Limb (tissue), 2 donors: ENCODE measurements at regions not wholly inside any gene's neighbourhood (a gene's known extent, or its start where the extent isn't known, plus 50 kb on each side); places are given as distances from the start of the nearest gene placed in this dataset.
A peak's percentile ranks its signal among the peaks of the same experiment; 100 is the strongest.

Source experiments
- DNase-seq, 2 donors: peaks; one replicate each; pipeline ENCODE4 v3.0.0-alpha.2; 2016; ENCODE audit errors: extremely low spot score in 2 of 2

DNA sequence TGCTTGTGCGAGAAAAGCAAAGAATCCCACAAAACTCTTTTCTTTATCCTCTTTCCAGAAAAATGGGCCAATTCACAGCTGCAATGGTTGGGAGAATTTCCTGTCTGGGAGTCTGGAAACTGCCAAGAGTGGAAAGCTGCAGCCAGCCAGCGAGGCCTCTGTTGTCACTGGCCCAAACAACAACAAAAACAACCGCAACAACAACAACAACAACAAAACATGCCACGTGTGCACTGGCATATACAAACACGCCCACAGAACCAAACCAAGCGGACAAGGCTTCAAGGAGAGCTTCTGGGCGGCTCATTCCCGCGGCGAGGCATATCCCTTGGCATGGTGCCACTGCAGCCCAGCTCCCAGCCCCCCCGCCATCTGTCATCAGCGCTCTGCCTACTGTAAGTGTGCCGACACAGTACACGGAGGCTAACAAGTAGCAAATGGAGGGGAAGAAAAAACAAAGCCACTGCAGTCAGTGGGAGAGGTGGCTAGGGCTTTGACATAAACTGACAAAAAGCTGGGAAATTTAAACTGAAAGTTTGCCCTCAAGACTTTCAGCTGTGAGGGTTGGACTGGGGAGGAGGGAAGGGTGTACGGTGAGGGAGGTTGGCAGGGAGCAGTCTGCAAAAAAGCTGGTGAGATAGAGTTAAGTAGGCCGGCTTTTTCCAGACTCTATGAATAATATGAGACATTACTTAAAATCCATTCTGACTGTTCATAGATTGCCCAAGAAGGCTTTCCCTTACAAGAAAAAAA, 165.0 kb upstream of the ZNF462 start:
- peak; percentile 69 to 85 for DNase-seq

DNA sequence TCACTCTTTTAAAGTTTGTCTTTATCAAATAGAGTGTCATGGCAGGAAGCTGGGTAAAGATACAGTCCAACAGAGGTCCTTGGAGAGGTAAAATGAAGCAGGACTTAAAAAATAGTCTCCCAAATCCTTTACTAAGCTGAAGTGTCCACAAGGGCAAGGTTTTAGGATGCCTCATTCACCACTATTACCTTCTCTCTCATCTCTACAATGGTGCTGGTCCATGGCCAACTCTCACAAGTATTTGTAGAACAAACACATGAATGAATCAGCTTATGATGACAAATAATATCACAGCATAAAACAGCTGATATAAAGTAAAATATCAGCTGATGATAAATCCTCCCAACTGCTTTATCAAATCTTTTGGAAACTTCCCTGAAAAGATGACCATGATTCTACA, 162.3 kb upstream of the ZNF462 start:
- no peak for DNase-seq

DNA sequence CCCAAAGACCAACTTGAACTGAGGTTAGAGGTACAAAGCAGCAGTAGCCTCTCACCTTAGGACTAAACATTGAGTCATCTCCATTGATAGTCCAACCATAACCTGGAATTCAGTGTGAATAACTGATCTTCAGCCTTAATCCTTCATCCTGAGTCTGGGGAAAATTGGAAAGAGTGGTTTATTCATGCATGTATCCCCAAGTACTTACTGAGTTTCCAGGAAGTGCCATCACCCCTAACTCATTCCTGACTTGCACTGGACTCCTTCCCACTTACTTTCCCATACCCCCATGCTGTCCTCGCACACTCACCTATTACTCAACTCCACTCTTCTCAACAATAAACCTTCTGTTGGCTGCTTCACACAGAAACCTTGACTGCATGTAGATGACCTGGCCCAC, 161.4 kb upstream of the ZNF462 start:
- DNase-seq = no peak

DNA sequence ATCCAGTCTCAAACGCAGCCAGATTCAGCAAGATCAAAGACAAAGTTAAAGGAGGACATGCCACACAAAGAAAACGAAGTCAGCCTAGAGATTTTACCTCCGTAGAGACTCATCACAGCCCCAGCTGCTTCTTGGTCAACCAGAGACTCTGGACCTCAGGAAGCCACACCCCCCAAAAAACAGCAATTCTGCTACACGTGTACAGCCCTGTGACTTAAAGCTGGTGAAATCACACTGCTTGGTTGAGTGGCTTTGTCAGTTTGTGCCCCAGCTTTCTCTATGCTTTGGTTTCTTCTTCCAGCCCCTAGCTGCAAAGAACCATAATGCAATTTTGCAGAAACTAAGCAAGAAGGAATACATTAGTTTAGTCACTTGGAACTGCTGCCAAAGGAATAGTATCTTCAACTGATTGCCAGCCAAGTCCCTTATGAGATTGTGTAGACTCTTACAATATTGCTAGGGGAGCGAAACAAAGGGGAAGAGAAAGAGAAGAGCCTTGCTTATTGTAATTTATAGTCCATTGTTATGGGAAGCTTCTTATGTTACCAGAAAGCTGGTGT, 158.8 kb upstream of the ZNF462 start:
- peak in 1 of 2 donors; percentile 54 for DNase-seq

DNA sequence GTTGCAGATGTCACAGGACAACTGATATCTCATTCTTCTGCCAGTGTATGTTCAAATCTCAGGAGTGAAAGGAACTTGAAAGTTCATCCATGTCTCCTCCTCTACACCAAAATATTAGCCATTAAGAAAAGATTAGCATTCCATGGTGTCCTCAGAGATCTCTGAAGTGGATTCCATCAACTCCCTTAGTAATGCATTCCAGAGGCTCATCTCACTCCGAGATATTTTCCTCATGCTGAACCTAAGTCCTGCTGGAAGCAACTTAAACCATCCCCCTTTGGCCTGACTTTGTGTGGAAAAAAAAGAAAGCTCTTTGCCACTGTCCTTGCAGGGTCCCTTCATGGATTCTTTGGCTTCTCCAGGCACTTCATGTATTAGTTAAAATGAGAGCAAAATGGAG, 155.7 kb upstream of the ZNF462 start:
- no peak for DNase-seq

DNA sequence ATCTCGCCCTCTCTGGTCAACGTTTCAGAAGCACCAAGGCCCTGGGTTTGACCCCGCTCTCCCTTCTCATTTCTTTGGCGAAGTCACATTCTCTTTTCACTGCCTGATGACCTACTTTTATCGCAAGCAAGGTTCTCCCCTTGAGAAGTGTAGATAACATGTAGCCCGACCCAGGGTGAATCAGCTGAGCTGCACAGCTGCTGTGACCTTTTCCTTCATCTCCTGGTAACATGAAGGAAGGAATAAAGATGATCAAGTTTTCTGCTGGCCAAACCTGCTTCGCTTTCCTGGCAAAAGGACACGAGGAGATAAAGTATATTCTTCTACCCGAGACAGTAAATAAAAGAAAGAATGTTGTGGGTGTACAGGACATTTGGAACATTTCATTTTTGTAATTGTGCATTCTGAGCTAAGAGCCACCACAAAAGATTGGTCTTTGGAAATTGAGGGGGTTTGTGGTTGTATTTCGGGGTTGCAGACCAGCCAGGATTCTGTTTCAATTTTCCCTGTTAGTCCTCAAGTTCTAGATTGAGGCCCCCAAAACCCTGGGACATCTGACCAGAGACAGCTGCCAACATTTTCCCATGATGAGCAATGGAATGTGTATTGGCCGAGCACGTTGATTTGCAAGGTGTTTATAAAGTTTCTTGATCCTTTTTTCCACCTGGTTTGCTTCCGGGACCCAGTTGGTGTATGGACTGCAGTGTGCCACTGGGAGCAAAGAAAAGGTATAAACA, 155.1 kb upstream of the ZNF462 start:
- no peak for DNase-seq

DNA sequence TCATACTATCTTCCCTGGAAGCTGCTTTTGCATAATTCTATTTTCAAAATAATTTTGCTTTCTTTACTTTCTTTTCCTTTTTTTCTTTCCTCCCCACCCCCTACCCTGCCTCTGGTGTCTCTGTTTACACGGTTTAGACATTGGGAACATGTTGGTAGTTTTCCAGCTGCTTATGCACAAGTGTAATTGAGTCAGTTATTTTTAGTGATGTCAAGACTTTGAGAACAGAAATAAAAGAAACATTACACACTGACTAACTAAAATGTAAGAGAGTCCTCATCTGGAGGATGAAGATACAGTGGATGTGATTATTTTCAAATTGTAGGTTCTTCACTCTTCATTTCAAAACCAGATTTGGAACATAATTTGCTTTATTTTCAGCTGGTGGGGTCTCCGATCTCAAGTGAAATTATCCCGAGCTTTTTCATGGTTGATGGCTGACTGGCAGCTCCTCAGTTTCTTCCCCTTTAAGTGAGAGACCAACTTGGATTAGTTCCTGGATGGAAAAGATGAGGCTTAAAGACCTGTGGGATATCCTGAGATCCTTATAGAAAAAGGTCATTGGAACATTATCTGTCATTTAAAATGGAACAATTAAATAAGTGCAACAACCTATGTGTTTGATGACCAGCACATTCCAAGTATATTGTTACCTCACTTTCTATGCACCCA, 154.4 kb upstream of the ZNF462 start:
- no peak for DNase-seq

DNA sequence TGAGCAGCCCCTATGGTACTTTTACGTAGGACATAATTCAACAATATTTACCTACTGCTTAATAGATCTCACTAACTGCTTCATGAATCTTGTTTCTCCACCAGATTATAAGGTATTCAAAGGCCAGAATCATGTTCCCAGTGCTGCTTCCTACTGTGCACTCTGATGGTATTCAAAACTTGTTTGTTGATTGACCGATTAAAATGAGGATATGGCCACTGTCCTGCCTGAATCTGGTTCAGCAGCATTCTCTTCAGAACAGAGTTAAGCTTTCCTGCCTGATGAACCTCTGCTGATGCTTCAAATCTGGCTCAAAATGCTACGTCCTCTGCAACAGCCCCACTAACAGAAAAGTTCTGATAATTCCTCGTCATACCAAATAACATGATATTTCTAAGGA, 150.7 kb upstream of the ZNF462 start:
- DNase-seq = no peak

DNA sequence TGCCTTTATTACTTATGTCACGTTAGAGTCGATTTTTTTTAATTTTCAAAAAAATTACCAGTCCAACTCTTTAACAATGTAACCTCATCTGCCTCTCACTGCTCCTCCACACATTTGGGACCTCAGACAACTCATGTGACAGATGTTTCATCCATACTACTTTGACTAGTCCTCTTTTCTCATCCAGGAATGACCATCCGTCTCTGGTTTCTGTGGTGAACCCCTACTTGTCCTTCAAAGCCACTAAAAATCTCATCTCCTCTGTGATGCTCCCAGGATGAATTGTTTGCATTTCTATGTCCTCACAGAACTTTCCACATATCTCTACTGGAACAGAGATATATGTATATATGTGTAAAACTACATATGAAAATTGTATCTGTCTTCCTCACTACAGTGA, 149.8 kb upstream of the ZNF462 start:
- DNase-seq = no peak

DNA sequence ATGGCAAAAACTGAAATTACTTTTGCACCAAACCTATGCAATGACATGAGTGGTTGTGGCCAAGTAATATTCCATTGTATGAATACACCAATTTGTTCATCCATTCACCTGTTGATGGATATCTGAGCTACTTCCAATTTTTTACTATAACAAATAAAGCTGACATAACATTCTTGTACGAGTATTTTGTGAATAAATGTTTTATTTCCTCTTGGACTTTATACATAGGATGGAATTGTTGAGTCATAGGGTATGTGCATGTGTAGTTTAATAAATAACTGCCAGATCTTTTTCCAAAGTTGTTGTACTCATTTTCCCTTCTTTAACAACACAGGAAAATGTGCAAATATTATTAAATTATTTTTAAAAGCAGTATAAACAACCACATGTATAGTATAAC, 146.1 kb upstream of the ZNF462 start:
- no peak for DNase-seq

DNA sequence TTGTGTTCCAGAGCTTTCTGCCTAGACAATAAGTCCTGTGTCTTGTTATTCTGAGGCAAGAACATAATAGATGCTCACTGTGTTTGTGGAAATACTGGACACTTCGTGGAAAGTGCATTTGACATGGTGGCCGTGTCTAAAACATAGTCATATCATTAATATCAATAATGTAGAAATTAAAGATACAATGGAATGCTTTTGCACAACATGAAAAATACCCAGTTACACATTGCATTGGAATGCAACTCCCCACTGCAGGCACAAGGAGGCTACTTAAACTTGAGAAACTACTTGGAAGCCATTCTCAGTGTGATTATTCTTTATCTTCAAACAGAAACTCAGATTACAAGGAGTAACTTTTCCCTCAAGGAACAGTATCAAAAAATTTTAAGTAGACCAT, 145.3 kb upstream of the ZNF462 start:
- no peak for DNase-seq

DNA sequence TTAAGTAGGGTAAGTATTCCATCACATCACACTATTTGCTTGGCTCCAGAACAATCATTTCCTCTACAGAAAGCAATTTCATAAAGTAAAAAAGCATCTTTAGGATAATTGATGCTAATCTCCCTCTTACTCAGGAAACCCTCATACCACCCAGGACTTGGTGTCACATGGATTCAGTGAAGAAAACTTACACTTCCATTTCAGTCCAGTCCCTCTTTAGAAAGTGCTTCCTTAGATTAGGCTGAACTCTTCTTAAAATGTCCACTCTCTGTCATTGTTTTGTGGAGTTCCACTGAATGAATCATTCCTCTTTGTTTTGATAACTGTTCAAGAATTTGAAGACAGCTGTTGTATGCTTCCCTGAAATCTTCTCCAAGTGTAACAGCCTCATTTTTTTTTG, 144.0 kb upstream of the ZNF462 start:
- no peak for DNase-seq

DNA sequence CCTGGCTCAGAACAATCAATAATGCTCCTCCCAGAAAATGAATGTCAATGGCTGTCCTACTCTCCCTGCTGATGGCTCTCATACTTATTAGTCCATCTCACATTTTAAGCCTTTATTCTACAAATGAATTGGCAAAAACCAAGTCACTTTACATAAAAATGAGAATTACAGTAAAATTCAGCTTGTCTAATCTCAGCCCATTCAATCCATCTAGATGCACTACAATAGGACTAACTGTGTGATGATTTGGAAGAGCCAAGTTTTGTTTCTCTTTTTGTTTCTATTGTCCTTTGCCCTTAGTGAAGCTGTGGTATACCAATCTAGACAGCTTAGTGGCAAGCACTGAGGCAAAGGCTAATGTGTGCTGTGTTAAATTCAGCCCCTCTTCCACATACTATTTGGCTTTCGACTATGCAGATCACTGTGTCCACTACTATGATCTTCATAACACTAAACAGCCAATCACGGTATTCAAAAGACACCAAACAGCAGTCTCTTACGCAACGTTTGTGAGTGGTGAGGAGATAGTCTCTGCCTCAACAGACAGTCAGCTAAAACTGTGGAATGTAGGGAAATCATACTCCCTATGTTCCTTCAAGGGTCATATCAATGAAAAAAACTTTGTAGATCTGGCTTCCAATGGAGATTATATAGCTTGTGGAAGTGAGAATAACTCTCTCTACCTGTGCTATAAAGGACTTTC, 140.8 kb upstream of the ZNF462 start:
- no peak for DNase-seq

DNA sequence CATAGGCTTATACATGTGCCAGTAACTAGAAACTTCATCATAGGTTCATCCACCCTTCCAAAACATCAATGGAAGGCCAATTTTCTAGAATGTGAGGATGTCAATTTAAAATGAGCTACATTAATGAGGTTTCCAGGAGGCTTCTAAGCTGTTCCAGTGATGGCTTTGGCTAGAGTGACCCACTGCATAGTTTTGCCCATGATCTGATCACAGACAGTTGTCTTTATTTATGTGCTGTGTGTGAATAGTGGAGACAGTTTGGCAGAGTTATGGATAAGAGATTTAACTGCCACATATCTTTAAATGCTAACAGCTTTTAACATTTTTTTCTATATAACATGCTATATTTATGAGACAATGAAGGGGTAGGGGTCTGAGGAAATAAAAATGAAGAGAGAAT, 139.0 kb upstream of the ZNF462 start:
- no peak for DNase-seq

DNA sequence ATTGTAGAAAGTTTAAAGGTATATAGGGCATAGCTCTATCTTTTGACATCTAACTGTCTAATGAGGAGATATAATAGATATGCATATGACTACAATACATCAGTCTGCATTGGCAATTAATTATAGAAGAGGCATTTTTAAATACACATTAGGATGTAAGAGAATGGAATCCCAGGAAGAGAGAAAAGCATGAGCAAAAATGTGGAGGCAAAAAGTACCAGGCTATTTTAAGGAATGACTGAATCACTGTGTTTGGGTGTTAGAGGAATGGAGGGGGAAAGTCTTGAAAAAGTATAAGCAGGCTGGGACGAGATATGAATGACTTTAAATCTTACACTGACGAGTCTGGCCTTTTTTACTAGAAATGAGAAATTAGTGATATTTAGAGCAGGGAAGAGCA, 138.4 kb upstream of the ZNF462 start:
- DNase-seq = no peak

DNA sequence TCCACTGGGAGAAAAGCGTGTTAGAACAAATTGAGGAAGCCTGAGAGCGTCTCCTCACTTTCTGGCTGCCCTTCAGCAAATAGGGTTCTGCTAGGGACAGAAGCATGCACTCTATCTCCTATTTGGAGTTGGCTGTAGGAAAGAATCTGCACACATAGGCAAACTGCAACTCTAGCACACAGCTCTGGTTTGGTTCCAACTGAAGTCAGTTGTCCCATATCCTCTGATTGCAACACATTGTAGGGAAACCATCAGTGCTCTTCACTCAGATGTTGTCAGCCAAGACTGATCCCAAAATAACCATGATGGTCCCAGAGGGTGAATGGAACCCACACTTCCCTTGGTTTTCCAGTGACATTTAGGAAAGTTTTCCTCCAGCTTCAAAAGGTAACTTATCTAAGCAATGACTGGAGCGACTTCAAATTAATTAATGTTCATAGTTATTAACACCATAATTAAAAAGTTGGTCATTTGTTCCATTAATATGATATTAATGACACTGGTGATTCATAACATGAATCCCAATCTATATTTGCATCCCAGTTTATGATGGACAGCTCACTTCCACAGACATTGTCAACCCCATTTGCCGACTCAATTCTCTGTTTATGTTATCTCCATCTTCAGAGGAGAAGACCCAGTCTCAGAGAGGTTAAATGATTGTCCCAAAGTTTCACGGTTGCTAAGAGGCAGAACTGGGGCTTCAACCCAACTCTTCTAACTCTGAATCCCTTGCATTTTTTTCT, 136.7 kb upstream of the ZNF462 start:
- no peak for DNase-seq

DNA sequence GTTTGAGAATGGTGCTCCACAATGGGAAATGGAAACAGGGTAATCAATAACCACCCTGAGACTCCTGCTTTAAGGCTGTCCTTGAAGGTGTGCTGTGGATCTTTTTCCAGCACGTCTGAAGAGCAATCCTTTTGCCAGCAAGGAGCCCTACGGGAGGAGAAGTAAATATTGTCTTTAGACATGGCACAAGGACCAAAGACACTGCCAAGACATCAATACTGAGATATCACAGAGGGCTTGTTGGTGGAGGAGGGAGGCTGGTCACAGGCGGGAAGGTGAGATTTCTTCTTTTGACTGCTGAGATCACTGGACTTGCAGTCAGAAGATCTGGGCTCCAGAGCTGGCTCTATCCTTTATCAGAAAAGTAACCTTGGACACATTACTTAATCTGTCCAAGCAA, 135.0 kb upstream of the ZNF462 start:
- no peak for DNase-seq

DNA sequence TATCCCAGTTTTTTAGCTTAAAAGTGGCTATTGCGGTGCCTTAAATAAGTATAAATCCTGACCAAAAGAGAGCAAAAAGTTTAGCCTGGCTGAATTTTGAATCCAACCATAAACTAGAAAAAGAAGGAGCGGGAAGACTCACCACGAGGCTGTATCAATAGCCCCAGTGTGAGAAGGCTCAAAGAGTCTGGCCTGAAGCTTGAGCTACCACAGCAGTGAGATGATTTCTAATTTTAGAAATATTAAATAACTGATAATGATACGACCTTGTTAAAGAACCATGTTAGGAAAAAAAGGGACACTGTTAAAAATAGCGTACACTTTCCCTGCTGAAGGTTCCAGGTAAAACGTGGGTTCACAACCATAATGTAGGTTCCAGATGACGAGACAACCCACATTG, 134.1 kb upstream of the ZNF462 start:
- no peak for DNase-seq

DNA sequence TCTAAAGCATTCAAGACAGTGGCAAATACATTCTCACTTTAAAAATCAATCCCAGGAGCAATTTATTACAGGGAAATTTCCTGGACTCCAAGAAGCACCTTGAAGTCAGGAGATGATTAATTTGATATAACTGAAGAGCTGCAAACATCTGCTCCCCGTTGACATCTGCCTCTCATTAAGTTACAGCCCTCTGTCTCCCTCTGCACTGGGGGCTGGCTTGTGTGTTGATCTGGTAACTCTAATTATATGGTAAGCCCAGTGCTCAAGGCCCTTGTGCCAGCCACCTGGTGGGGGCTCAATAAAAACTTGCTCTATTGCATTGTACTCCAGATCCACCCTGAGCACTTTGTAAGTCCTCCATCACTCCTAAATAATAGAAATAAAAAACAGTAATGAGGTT, 131.1 kb upstream of the ZNF462 start:
- DNase-seq = no peak

DNA sequence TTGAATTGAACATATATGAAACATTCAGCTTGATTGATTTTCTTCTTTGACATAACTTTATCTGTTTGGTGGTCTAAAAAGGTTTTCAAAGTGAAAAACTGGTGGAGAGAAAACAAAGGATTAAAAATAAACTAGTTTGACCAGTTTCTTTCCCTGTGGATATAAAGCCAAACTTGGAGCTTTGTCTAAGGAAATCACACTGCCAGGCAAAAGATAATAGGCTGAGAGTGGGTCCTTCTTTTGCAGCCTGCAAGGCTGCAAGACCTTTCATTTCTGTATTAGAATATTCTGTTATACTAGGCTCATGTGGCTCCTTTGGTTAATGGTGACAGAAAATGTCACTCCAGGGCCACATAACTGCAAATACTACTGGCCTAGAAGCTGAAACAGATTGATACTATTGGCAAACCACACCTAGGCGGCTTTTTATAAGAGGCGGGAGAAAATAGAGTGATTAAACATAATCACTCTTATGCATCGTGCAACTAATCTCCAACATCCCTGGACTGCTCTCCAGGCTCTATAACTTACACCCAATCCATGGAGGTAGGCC, 129.1 kb upstream of the ZNF462 start:
- DNase-seq = no peak

DNA sequence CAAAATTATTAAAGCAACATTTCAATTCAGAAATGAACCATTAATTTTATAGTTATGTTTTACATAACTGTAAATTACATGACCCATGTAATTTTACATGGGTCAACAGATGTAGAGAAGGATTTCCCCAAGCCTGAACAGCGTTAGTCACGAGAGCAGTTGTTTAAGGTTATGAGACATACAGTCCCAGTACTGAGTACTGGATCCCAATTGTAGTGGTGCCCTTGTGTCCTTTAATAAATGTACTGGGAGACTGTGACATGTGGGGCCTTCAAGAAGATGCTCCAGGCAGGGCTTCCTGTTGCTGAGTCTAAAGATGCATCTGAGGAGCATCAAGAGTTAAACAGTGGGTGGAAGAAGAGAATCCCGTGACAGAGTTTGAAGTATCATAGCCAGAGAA, 125.5 kb upstream of the ZNF462 start:
- DNase-seq = no peak
